GM12872 (cell line): ENCODE measurements at regions not wholly inside any gene's neighbourhood (a gene's known extent, or its start where the extent isn't known, plus 50 kb on each side); places are given as distances from the start of the nearest gene placed in this dataset.

ENCODE experiments used
- TF ChIP-seq, protein P1 (sequence below): IDR thresholded peaks from 3 replicates; pipeline ENCODE4 v1.5.1; 2011; ENCODE audit warnings: low read depth, mild to moderate bottlenecking, low read length, moderate library complexity; ENCODE audit not compliant: insufficient read depth

- TF ChIP-seq, protein P1, sequence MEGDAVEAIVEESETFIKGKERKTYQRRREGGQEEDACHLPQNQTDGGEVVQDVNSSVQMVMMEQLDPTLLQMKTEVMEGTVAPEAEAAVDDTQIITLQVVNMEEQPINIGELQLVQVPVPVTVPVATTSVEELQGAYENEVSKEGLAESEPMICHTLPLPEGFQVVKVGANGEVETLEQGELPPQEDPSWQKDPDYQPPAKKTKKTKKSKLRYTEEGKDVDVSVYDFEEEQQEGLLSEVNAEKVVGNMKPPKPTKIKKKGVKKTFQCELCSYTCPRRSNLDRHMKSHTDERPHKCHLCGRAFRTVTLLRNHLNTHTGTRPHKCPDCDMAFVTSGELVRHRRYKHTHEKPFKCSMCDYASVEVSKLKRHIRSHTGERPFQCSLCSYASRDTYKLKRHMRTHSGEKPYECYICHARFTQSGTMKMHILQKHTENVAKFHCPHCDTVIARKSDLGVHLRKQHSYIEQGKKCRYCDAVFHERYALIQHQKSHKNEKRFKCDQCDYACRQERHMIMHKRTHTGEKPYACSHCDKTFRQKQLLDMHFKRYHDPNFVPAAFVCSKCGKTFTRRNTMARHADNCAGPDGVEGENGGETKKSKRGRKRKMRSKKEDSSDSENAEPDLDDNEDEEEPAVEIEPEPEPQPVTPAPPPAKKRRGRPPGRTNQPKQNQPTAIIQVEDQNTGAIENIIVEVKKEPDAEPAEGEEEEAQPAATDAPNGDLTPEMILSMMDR, result no peak
Observed at GRCh38 chr1:244305776-244306341, 145.8 kb downstream of the ADSS2 start.

GRCh38 chr1:244306544-244306943 lies 145.2 kb downstream of the ADSS2 start:
- TF ChIP-seq, protein P1, result no peak

DNA sequence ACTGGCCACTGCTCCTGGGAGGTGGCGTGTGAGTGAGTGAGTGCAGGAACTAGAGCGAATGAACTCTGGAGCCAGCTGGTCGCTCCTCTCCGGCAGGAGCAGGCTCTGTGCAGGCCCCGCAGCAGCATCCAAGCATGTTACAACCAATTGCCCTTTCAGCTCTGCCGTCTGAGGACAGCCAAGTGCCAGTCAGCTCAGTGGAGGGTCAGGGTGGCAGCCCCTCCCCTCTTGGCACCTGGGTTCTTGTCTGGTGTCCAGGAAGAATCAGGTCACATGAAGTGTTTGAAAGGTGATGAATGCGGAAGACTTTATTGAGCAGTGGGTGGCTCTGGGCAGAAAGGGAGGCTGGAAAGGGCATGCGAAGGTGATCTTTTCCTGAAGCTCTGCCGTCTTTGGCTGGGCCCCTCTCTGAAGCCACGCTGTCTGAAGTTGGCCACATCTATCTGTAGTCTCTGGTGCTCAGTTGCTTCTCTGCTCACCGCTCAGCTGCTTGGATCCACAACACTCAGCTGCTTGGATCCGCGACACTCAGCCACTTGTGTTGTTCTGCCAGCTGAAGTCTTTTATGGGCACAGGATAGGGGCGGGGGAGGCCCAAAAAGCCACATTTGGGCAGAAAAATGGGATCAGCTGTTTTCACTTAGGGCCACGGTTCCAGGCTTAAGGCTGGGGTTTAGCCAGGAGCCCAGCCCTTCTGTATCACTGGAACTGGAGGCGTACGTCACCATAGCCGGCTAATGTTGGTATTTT lies 139.8 kb downstream of the ADSS2 start:
- TF ChIP-seq, protein P1, result no peak

DNA sequence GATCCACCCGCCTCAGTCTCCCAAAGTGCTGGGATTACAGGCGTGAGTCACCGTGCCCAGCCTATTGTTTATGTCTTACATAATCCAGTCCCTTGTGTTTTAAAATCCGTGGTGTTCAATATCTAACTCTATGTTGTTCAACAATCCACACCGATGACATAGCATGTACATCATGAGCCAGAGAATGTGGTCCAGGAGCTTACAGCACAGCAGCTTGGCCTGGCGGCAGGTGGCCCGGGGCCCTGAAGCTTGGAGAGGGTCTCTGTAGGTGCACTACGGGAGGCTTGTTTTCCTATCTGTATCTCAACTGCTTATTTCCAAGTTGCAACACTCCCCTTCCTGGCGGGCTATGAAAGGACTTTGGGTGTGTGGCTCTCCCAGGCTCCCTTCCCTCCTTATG lies 138.4 kb downstream of the ADSS2 start:
- TF ChIP-seq, protein P1, result no peak

DNA sequence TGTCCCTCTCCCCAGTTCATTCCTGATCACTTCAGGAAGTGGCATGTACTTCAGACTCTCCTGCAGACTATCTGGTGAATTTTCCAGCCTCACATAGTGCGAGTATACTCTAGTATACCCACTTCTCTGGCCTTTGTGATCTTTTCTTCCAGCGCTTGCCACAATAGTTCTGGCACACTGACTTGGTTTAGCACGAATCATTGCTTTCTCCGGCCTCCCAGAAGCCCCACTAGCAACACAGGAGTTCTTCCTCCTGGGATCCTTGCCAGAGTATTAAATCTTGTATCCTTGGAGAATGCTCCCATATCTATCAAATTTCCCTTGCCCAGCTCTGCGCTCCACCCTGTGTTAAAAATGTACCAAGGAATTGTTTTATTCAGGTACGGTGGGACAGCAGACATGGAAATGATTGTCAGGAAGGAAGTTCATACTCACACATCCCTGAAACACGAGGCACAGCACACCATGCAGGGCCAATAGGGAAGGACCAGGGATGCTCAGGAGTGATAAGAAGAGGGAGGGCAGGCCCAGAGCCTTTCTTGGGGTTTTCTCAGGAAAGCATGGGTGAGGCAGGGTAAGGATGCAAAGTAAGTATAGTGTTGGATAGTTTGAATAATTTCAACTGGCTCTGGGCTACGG lies 136.7 kb downstream of the ADSS2 start:
- TF ChIP-seq, protein P1, result no peak

GRCh38 chr1:244315996-244316395 lies 135.7 kb downstream of the ADSS2 start:
- TF ChIP-seq, protein P1, result no peak

DNA sequence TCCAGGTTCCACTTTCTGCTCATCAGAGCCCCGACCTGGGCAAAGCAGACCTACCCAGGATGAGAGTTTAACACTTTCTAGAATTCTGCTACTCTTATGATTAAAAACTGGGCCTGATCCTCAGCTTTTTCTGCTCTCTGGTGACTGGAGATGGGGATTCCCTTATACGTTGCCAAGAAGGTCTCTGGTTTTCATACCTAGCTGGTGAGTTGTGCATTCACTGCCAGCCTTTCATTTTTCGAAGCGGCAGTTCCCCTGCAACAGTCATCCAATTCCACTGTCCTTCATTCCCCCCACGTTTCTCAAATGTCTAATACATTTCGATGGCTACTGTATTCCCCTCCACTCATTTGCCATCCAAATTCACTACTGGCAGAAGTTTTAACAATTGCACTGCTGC lies 135.3 kb downstream of the ADSS2 start:
- TF ChIP-seq, protein P1, result no peak
